ENCODE measurements at regions not wholly inside any gene's neighbourhood (a gene's known extent, or its start where the extent isn't known, plus 50 kb on each side); places are given as distances from the start of the nearest gene placed in this dataset.

- TF ChIP-seq POLR2A (IDR thresholded peaks at IDR 0.05): no peak
- TF ChIP-seq CTCF (IDR thresholded peaks at IDR 0.05 in 8 of 11, conservative IDR thresholded peaks at IDR 0.05 in 3 of 11): no peak
These were observed 319.5 kb upstream of the USP24 start for GRCh38 chr1:55534565-55535121.
